NCI-H2171 (cell line): ENCODE measurements at regions not wholly inside any gene's neighbourhood (a gene's known extent, or its start where the extent isn't known, plus 50 kb on each side); places are given as distances from the start of the nearest gene placed in this dataset.
"Not testable (repeated sequence)": the region's sequence is repeated elsewhere in the genome, so short reads cannot be mapped to it uniquely, and the experiment has no call there.

Source experiments
- DNase-seq: peaks from one replicate; lab custom pipeline; 2025; lab: John Stamatoyannopoulos, UW

DNA sequence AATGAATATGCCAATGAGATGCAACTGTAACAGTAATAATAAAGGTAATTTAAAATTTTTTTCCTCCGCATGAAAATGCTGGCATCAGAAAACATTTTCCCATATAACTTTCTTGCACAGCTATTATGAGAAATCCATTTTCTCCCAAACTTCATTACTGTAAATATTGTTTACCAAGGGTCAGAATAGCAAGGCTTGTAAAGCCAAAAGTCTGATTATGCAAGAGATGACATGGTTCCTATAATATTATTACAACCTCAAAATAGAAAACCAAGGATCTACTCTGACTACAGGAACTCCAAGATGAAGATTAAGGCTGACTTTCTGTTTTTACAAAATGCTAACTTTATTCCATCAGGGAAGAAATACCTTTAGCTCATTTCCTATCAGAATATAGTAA, 162.7 kb upstream of the CDK1 start:
- no peak for DNase-seq

DNA sequence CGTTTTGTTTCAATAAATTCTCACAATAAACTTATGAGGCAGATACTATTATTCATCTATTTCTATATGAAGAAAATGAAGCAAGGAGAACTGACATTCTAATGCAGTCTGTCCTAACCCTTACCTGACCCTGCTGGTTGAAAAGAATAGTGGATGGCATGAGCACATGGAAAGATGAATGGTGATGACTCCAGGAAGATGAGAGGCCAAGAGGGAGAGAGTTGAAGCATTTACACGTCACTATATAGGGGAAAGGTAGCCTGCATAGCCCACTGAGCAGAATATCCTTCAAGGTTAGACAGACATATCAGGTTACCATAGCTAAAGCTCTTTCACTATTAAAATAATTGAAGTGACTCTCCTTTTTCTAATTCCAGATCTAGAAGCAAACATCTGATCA, 163.9 kb upstream of the CDK1 start:
- no peak for DNase-seq

DNA sequence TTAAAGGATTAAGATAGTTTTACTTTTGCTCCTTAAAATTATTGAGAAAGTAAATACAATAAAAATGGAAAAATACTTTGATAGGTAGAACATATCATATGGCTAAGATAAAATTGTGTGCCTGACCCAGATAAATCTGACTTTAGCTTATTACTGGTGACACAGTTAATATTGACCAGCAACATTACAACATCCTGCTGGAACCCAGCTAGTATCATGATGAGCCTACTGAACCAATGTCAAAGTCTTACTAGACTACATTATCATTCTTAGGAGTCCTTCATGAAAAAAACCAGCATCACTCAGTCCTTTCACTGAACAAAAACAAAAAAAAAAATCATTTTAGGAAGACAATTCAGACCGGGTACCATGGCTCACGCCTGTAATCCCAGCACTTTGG, 164.8 kb upstream of the CDK1 start:
- no peak for DNase-seq

DNA sequence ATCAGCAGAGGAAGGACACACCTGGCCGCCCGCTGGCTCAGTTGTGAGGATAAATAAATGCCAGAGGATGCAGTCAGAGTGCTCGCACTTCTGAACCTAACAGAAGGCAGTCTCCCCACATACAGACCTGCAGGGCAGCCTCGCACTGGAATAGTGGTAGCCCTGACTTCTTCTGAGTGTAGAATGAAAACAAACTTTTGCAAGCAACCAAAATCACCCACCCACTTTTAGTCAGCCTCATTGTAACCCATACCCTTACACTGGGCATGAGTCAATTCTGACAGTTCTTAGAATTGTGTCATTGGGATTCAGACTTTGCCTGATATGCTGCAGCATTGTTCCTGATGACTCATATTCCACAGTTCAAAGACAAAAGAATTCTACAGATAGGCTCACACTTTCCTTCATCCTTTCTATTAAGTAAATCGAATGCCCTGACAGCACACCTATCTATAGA, 167.0 kb upstream of the CDK1 start:
- DNase-seq: no peak

DNA sequence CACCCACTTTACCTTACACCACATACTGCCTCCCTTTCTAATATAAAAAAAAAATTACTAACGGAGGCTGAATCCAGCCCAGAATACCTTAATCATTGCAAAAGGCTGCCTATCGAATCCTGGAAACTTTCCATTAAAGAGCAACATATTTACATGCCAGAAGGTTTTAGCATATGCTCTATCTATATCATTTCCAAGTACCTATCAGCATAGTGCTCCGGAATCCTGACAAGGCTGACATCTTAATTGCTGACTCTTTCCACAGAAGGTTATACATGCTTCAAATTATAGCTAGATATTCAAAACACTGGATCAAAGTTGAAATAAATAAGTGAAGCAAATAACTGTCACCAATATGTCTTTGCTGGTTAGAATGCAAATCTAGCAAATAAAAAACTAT, 170.9 kb upstream of the CDK1 start:
- no peak for DNase-seq

DNA sequence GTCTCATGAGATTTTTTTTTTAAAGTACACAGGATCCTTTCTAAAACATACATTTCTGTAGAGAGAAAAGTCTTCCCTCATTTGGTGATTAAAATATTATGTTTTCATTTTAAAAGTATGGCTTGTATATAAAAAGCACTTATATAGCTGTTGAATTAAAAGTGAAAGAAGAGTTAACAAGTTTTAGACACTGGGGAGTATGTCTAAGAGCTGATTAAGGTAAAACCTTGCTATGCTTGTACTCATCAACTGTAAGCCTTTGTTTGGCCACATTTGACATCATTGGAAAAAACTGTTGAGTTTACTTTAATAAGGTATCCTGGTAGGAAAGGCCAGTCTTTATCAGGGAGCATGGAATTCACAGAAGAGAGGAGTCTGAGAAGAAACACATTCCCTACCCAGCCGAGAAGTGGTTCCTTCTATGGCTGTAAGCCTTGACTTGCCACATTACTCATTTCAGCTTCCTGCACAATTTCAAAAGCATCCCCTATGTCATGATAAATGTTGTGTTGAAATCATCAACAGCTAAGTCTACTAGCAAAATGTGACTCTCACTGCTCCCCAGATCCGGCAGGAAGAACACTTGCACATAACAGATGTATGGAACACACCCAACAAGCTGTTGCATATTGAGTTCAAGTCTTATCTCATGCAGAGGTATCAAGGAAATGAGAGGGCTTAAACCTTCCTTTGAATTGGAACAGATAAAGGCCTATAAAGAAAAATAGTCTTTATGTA, 171.8 kb upstream of the CDK1 start:
- no peak for DNase-seq

DNA sequence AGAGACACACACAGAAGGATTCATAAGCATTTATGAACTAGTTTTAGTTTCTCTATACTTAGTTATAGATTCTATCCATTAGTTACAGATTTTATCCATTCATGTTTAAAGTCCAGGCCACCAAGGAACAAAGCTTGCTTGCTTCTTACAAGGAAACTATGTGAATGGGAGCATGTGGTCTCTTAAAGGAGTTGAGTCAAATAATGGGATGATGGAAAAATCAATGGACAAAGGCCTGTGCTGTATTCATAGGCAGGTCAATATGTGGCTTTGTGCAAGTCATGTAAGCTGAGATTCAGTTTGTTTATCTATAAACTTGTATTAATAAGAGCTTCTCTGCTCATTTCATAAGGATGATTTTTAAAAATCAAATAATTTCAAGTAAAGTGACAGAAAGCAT, 172.8 kb upstream of the CDK1 start:
- DNase-seq: no peak

DNA sequence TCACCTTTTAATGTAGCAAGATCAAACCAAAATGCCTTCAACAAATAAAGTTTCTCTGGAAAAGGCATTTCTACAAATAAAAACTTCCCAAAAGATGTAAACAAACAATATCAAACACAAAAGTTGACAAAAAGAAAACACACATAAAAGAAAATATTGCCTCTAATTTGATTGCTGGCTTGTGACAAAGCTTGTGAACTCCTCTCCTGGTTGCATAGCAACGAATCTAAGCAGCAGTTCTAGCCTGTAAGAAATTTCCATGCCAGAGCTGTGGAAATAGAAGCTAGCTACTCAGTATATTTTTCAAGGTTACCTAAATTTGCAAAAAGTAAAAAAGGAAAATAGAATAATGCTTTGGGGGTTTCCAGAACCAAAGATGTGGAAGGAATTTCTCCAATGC, 173.9 kb upstream of the CDK1 start:
- no peak for DNase-seq

DNA sequence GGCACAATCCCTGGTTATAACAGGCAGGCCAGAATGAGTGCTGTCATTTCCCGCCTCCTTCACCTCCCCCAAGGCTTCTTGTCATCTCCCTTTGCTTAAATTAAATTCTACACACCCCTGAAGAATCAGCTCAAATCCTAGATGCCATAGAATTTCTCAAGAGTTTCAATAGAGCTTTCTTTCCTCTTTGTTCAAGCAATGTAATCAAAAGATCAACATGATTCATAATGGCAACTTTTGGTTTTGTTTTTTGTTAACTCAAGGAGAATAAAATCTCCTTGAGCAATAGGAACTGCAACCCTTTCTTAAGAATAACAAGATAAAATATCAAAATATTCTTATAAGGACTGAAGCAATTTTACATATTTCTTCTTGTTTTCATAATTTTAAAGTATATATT, 180.8 kb upstream of the CDK1 start:
- no peak for DNase-seq

DNA sequence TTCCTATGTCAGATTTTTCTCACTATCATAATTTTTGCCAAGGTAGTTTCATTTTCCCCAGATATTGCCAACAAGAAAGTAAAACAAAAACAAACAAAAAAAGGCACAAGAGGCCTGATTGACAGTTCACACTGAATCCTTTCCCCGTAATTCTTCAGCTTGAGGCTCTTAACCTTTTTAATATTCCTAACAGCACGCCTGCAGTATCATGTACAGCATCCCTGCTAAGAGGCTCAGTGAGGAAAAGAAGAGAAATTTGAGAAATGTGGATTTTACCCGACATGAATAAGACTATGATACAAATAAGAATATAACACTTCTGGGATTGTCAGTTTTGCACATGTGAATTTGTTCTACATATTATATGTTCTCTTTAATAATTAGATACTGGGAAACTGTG, 182.4 kb upstream of the CDK1 start:
- no peak for DNase-seq

DNA sequence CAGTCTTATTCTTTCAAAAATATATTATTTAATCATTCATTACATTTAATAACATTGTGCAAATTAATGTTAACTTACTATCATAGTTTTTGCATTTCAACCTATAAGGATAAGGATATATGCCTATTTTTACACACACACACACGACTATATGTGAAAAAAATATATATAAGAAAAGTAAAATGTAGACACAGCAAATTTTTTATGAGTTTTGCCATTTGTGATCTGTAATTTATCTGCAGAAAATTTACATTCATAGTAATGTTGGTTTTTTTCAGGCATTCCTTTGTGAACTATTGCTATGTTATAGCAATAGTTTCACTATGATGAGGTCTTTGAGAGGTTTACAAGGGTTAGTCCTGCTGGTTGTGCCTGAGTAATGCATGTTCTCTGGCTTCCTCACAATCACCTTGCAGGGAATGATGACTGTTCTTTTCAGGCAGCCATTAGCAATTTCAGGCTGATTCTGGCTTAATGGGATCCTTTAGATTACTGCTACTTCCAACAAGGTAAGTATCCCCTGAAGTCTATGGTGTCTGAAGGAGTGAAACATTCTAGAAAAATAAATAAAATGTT, 183.7 kb upstream of the CDK1 start:
- DNase-seq: no peak

DNA sequence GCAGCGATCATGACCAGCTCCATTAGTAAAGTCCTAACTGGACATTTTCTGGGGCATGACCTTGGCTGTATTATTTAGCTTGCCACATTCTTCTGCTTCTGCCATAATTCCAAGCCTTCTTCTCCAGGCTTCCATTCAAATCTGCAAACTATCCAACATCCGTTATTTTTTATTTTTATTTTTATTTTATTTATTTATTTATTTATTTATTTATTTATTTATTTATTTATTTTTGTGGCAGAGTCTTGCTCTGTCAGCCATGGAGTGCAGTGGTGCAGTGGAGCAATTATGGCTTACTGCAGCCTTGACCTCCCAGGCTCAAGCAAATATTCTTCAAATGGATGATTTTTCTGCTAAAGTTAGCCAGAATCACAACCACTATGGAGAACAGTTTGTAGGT, 187.2 kb upstream of the CDK1 start:
- no peak for DNase-seq

DNA sequence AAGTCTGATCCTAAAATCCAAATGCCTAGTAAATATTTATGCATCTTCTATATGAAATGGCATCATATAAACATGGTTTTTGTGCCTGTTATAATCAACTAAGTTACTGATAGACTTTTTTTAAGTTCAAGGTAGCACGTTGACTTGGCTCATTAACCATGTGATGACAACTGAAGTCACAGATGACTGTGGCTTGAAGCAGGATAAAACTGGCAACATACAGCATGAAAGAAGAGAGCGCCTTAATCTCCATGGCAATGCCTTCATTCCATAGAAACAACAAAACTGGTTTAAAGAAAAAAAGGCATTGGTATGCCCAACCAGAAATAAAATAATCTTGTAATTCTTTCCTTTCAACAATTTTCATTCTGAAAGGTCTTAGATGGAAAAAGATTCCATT, 188.9 kb upstream of the CDK1 start:
- DNase-seq: no peak

DNA sequence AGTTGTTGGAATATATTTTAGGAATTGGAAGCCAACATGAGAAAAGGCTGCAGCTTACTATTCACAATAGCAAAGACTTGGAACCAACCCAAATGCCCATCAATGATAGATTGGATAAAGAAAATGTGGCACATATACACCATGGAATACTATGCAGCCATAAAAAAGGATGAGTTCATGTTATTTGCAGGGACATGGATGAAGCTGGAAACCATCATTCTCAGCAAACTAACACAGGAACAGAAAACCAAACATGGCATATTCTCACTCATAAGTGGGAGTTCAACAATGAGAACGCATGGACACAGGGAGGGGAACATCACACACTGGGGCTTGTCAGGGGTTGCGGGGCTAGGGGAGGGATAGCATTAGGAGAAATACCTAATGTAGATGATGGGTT, 192.1 kb upstream of the ANK3 start:
- not testable (repeated sequence) for DNase-seq

DNA sequence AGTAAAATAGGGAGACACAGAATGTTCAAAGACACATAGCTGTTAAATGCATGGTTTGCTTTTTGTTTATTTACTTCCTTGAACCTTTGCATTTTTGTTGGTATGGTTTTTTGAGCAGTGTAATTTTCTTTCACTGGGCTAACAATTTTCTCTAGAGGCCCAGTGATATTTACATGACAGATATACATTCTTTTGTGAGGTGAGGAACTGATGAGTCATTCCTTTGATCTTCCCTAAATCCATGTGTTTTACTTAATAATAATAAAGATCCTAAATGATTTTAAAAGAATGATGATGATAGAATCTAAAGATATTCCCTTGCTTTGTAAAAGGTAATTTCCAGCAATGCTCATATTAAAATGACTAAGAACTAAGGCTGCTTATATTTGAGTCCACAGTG, 188.5 kb upstream of the ANK3 start:
- no peak for DNase-seq

DNA sequence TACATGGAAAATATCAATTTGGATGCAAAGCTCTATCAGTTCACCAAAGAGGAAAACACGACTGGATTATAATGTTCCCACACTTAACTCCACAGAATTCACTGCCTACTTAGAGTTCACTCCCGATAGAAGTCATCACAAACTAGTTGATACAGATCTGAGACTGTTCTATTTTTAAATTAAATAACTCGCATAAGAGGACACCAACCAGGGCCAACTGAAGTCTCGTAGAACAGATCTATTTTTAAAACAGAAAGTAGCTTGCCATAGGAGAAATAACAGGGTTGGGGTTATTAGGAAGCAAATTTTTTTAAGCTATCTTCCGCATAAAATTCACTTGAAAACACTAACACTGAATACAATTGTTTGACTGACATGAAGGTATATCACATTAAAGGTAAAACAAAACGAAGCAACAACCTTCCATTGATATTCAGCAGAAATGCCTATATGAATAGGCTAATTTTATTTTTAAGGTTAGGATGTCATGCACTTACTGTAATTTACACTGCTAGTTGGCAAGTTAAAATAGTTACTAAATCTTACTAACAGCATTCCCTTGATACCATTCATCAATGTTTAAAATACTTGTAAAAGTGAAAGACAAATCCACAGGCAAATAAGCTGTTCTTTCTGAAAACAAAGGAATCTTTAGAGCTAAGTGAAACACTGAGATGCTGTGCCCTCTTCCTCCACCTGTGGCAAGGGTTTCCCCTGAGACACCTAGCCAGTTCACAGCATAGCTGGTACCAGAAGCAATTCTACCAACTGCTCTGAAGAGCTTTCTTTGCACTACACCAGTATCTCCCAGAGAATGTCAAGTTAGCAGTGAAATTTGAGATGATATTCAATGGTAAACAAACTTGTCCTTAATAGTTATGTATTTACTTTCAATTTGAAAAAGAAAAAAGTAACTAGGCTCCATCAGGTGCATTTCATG, 186.7 kb upstream of the ANK3 start:
- no peak for DNase-seq

DNA sequence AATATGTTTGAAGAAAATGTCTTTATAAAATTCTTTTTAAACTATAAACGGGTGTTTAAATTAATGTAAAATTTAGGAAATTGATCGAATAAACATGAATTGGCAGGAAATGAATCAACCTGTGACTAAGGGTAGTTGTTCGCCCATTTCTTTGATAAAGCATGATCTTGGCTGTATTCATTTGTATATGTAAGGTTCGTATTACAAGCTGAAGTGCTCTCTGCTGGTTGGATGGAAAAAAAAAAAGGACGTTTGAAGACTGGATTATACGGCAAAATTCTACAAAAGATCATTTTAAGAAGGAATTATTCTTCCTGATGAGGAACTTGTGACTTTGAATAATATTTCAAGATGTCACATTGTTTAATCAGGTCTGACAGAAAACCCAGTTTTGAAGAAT, 185.4 kb upstream of the ANK3 start:
- DNase-seq: no peak

DNA sequence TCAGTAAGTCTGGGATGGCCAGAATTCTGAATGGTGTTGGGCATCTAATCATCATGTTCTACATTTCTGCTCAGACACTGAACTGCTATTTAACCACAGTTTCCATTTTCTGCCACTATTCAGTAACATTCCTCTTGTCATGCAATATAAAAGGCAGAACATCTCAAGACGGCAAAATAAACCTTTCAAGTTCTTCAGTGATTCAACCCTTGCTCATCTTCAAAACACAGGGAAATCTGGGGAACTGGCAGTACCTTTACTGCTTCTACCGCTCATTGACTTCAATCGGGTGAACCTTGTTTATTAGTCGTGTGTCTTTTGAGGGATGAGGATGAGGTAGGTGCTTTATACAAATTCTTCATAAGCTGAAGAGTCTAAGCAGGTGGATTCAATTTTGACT, 184.7 kb upstream of the ANK3 start:
- no peak for DNase-seq

DNA sequence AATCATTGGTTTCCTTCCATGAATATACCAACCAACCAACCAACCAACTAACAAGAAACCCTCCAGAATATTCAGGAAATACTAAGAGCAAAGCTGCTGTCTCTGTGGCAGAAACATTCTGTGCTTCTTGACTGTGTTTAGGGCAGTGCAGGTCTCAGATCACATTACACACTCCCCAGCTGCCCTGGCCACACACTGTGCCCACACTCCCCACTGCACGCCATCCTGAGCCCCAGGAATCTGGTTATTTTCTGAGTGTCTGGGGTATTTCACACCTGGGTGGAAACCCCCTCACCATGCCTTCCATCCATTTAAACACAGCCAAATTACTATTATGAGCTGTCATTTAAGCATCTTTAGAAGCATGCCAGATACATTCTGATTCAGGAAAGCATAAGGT, 183.7 kb upstream of the ANK3 start:
- no peak for DNase-seq

DNA sequence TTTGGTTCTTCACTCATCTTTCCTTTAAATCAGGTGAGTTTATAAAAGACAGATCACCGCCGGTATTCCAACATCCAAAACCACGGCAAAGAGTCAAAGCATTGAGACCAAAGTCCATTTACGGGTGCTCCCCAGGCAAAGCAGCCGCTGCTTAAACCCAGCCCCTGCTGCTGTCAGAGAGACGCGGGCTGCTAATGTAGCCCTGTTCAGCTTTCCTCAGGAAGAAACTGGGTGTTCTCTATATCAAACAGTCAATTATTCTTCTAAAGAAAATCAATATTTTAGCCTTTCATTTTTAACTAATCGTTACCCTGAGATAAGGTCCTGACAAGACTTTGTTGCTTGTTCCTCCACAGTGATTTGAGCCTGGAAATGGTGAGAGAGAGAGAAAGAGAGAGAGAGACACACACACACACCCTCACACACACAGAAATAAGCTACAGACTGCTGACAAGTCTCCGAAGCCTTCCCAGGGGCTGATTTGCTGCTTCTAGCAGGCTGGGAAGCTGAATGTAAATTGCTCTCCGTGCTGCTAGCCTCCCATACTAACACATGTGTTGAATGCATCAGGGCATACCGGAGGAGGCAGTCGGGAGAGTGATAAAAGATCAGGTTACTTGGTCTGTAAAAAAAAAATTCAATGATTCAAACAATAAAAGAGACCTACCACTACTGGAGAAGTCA, 183.0 kb upstream of the ANK3 start:
- DNase-seq: peak; percentile 61

DNA sequence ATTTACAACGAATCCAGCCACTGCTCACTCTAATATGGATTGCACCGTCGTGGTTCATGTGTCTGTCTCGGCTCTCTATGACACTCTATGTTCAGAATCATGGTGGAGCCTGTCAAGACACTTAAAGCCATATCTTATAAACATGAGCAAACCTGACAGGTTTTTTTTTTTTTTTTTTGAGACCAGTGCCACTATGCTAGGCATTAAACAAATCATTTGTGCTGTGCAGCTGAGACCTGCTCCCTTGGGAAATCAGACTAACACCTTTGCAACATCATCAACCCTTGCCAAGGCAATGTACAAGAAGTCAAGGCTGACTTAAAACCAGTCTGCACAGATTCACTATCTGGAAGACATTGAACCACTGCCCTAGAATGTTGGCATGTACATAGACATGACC, 181.2 kb upstream of the ANK3 start:
- peak; percentile 48 for DNase-seq

DNA sequence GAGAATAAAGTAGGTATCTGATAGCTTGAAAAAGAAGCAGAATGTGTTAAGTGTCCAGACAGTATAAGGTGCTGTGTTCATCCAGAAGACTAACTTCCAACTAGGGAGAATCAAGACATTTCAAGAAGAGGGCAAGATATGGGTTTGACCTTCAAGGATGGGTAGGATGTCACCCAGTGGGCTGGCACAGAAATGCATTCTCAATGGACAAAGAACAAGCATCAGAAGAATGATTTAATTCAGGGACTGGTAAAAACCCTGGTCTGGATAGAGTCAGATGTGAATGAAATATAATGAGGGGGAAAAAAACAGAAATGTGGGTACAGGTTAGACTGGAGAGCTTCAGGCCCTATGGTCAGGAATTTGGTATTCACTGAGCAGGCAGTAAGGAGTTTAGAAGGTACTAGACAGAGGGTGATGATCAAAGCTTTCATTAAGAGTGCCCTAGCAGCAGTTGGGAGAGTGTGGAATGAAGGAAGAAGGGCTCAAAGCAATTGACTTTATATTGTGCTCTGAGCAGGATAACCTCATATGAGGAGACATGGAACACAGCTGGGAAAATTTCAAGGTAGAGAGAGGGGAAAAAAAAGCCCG, 180.7 kb upstream of the ANK3 start:
- no peak for DNase-seq
